ENCODE measurements at regions not wholly inside any gene's neighbourhood (a gene's known extent, or its start where the extent isn't known, plus 50 kb on each side); places are given as distances from the start of the nearest gene placed in this dataset.
A peak's percentile ranks its signal among the peaks of the same experiment; 100 is the strongest.

- H3K27ac Mint-ChIP-seq: no peak overlapping the region
- peaks cover 5% of the 10 kb centered on the region for H3K27me3 Mint-ChIP-seq (ENCODE audit: insufficient read depth, low read depth)
- Histone ChIP-seq H3F3A (ENCODE audit: low read depth) (no peaks in the 10 kb centered on the region), H3K4me1 (no peaks in the 10 kb centered on the region), H3K27me3 (no peaks in the 10 kb centered on the region), H3K9ac (no peak overlapping the region), H2AFZ (replicated peaks) (no peak overlapping the region), H3K4me3 (no peak overlapping the region), H3K79me2 (ENCODE audit: low read depth) (no peaks in the 10 kb centered on the region), H3K27ac (no peak overlapping the region), H3K36me3 (no peaks in the 10 kb centered on the region), H3K9me3 (ENCODE audit: low read depth) (no peaks in the 10 kb centered on the region), H4K20me1 (ENCODE audit: low read depth) (no peaks in the 10 kb centered on the region), H3K4me2 (no peak overlapping the region)
- no peaks in the 10 kb centered on the region for H3K4me1 Mint-ChIP-seq
- H3K36me3 Mint-ChIP-seq: no peaks in the 10 kb centered on the region
- DNase-seq (ENCODE audit: low spot score): no peak
- H3K9me3 Mint-ChIP-seq: peaks cover under 1% of the 10 kb centered on the region
- no peak overlapping the region for H3K4me3 Mint-ChIP-seq
- TF ChIP-seq EZH2phosphoT487 (IDR thresholded peaks at IDR 0.05) (no peak), CTCF (IDR thresholded peaks at IDR 0.05) (no peak), EZH2 (IDR thresholded peaks at IDR 0.05) (no peak)
Observed at GRCh38 chr1:101511202-101511891, 274.5 kb downstream of the S1PR1 start.

GRCh38 chr1:101520302-101520701, 283.5 kb downstream of the S1PR1 start:
- H3K27ac ChIP-seq: no peak overlapping the region
- Mint-ChIP-seq H3K27ac (no peak overlapping the region), H3K4me1 (no peaks in the 10 kb centered on the region), H3K4me3 (no peak overlapping the region), H3K9me3 (peaks cover 4% of the 10 kb centered on the region), H3K27me3 (ENCODE audit: insufficient read depth, low read depth) (no peaks in the 10 kb centered on the region), H3K36me3 (no peaks in the 10 kb centered on the region)
- TF ChIP-seq EZH2 (IDR thresholded peaks at IDR 0.05) (no peak), EZH2phosphoT487 (IDR thresholded peaks at IDR 0.05) (no peak), CTCF (IDR thresholded peaks at IDR 0.05) (peak; percentile 95)
- peak; percentile 77 for DNase-seq (ENCODE audit: low spot score)
- H4K20me1 ChIP-seq (ENCODE audit: low read depth): no peaks in the 10 kb centered on the region
- H3K4me1 ChIP-seq: no peaks in the 10 kb centered on the region
- H3K4me3 ChIP-seq: no peak overlapping the region
- H3K9me3 ChIP-seq (ENCODE audit: low read depth): no peaks in the 10 kb centered on the region
- H2AFZ ChIP-seq (replicated peaks): peak overlapping the region; percentile 81
- no peaks in the 10 kb centered on the region for H3K36me3 ChIP-seq
- no peaks in the 10 kb centered on the region for H3F3A ChIP-seq (ENCODE audit: low read depth)
- no peaks in the 10 kb centered on the region for H3K27me3 ChIP-seq
- no peak overlapping the region for H3K9ac ChIP-seq
- no peaks in the 10 kb centered on the region for H3K79me2 ChIP-seq (ENCODE audit: low read depth)
- no peak overlapping the region for H3K4me2 ChIP-seq

- Histone ChIP-seq H3K4me1 (no peaks in the 10 kb centered on the region), H3K36me3 (no peaks in the 10 kb centered on the region), H4K20me1 (ENCODE audit: low read depth) (no peaks in the 10 kb centered on the region), H3K79me2 (ENCODE audit: low read depth) (no peaks in the 10 kb centered on the region), H3K9me3 (ENCODE audit: low read depth) (no peaks in the 10 kb centered on the region), H2AFZ (replicated peaks) (no peak overlapping the region), H3K9ac (no peak overlapping the region), H3K4me3 (no peak overlapping the region), H3F3A (ENCODE audit: low read depth) (no peaks in the 10 kb centered on the region), H3K27ac (no peak overlapping the region), H3K27me3 (no peaks in the 10 kb centered on the region), H3K4me2 (no peak overlapping the region)
- Mint-ChIP-seq H3K9me3 (no peaks in the 10 kb centered on the region), H3K27me3 (ENCODE audit: insufficient read depth, low read depth) (no peaks in the 10 kb centered on the region), H3K4me1 (no peaks in the 10 kb centered on the region), H3K36me3 (no peaks in the 10 kb centered on the region), H3K27ac (no peak overlapping the region), H3K4me3 (no peak overlapping the region)
- no peak for TF ChIP-seq CTCF (IDR thresholded peaks at IDR 0.05)
- no peak for DNase-seq (ENCODE audit: low spot score)
Observed at GRCh38 chr1:101522486-101522885, 285.7 kb downstream of the S1PR1 start.

Data from neural progenitor cell (in vitro differentiated cells).